GM23338 (cell line): ENCODE measurements at regions not wholly inside any gene's neighbourhood (a gene's known extent, or its start where the extent isn't known, plus 50 kb on each side); places are given as distances from the start of the nearest gene placed in this dataset.

Experiments used
- ATAC-seq: fragments of 200-7000 bp; cut with Tn5 transposase; 3 replicates; pipeline ENCODE4 v1.9.1; 2020
- DNase-seq: peaks from one replicate; pipeline ENCODE4 v3.0.0-alpha.2; 2015; ENCODE audit warnings: low spot score
- H2AFZ ChIP-seq: fragments of 200-600 bp; sonication (generic); 2 replicates; pipeline ENCODE4 v1.8.0; 2016; ENCODE audit warnings: antibody characterized with exemption, mild to moderate bottlenecking, moderate library complexity
- H3F3A ChIP-seq: fragments of 200-600 bp; sonication (generic); replicated peaks from 2 replicates; pipeline ENCODE4 v1.8.0; 2017; ENCODE audit warnings: antibody characterized with exemption, mixed run types, low read depth
- H3K27ac ChIP-seq: fragments of 200-600 bp; sonication (generic); 2 replicates; pipeline ENCODE4 v1.6.1; 2016; ENCODE audit warnings: low read depth
- H3K27me3 ChIP-seq: fragments of 200-600 bp; sonication (generic); 2 replicates; pipeline ENCODE4 v1.8.0; 2016; ENCODE audit warnings: mild to moderate bottlenecking, mixed run types, moderate library complexity; ENCODE audit not compliant: insufficient read depth
- H3K36me3 ChIP-seq: fragments of 200-600 bp; sonication (generic); 2 replicates; pipeline ENCODE4 v1.8.0; 2016; ENCODE audit warnings: mild to moderate bottlenecking; ENCODE audit not compliant: insufficient read depth
- H3K4me1 ChIP-seq: fragments of 200-600 bp; sonication (generic); 2 replicates; pipeline ENCODE4 v1.8.0; 2016; ENCODE audit warnings: mild to moderate bottlenecking, moderate library complexity; ENCODE audit not compliant: insufficient read depth
- H3K4me2 ChIP-seq: fragments of 200-600 bp; sonication (generic); 2 replicates; pipeline ENCODE4 v1.7.1; 2017; ENCODE audit warnings: mixed run types
- H3K4me3 ChIP-seq: fragments of 200-600 bp; sonication (generic); 2 replicates; pipeline ENCODE4 v1.6.1; 2016; ENCODE audit warnings: mixed run types
- H3K79me2 ChIP-seq: fragments of 200-600 bp; sonication (generic); replicated peaks from 2 replicates; pipeline ENCODE4 v1.8.0; 2017; ENCODE audit warnings: mild to moderate bottlenecking; ENCODE audit not compliant: insufficient read depth
- H3K9me2 ChIP-seq: fragments of 200-600 bp; sonication (generic); 2 replicates; pipeline ENCODE4 v1.8.0; 2017; ENCODE audit not compliant: insufficient read depth
- H4K20me1 ChIP-seq: fragments of 200-600 bp; sonication (generic); replicated peaks from 2 replicates; pipeline ENCODE4 v1.8.0; 2017; ENCODE audit warnings: mild to moderate bottlenecking; ENCODE audit not compliant: insufficient read depth
- H3K27ac Mint-ChIP-seq: 2 replicates; pipeline ENCODE4 v1.8.0; 2020; ENCODE audit warnings: inconsistent platforms, mild to moderate bottlenecking, moderate library complexity, mixed read lengths
- H3K27me3 Mint-ChIP-seq: 3 replicates; pipeline ENCODE4 v1.8.0; 2022; ENCODE audit warnings: low read depth, mild to moderate bottlenecking, moderate library complexity, mixed read lengths, inconsistent platforms; ENCODE audit not compliant: insufficient read depth, poor library complexity
- H3K36me3 Mint-ChIP-seq: 3 replicates; pipeline ENCODE4 v1.8.0; 2021; ENCODE audit warnings: low read depth, mild to moderate bottlenecking, inconsistent platforms, moderate library complexity, mixed read lengths
- H3K4me1 Mint-ChIP-seq: 3 replicates; pipeline ENCODE4 v1.8.0; 2020; ENCODE audit warnings: mild to moderate bottlenecking, inconsistent platforms, mixed read lengths
- H3K4me3 Mint-ChIP-seq: 3 replicates; pipeline ENCODE4 v1.8.0; 2021; ENCODE audit warnings: moderate library complexity, mild to moderate bottlenecking, inconsistent platforms, mixed read lengths
- H3K9me3 Mint-ChIP-seq: 3 replicates; pipeline ENCODE4 v1.8.0; 2020; ENCODE audit warnings: moderate library complexity, mild to moderate bottlenecking, inconsistent platforms, mixed read lengths
- CREB1 ChIP-seq: fragments of 250-450 bp; sonication (Bioruptor Pico); IDR thresholded peaks from 2 replicates; pipeline ENCODE4 v1.5.0; 2020; ENCODE audit warnings: low read depth, mild to moderate bottlenecking, moderate library complexity
- CTCF ChIP-seq, 2 experiments: fragments of 200-600 bp in 1 of 2; sonication (generic) in 1 of 2; conservative IDR thresholded peaks; 2 replicates each; pipeline versions ENCODE4 v1.5.1 to v1.6.1; 2016 to 2017; ENCODE audit warnings: antibody characterized with exemption in 2 of 2, low read depth in 2 of 2, mild to moderate bottlenecking in 2 of 2, moderate library complexity in 1 of 2
- ETS1 ChIP-seq: IDR thresholded peaks from 2 replicates; pipeline ENCODE4 v1.6.1; 2016; ENCODE audit warnings: antibody characterized with exemption
- EZH2 ChIP-seq: fragments of 200-600 bp; sonication (generic); IDR thresholded peaks from one replicate; pipeline ENCODE4 v1.8.0; 2017; ENCODE audit warnings: antibody characterized with exemption, mild to moderate bottlenecking, low read depth; ENCODE audit not compliant: unreplicated experiment
- EZH2phosphoT487 ChIP-seq: fragments of 200-600 bp; sonication (generic); IDR thresholded peaks from one replicate; pipeline ENCODE4 v1.8.1; 2018; ENCODE audit warnings: antibody characterized with exemption; ENCODE audit not compliant: unreplicated experiment
- JUNB ChIP-seq: IDR thresholded peaks from one replicate; pipeline ENCODE4 v1.6.1; 2016; ENCODE audit warnings: antibody characterized with exemption; ENCODE audit not compliant: unreplicated experiment
- NANOG ChIP-seq: IDR thresholded peaks from 2 replicates; pipeline ENCODE4 v1.6.1; 2016; ENCODE audit warnings: antibody characterized with exemption, borderline replicate concordance
- POLR2AphosphoS5 ChIP-seq: IDR thresholded peaks from 2 replicates; pipeline ENCODE4 v1.6.1; 2016; ENCODE audit warnings: antibody characterized with exemption, low read depth
- REST ChIP-seq: IDR thresholded peaks from one replicate; pipeline ENCODE4 v1.6.1; 2018; ENCODE audit warnings: antibody characterized with exemption; ENCODE audit not compliant: unreplicated experiment
- STAT1 ChIP-seq: IDR thresholded peaks from one replicate; pipeline ENCODE4 v1.6.1; 2016; ENCODE audit warnings: antibody characterized with exemption; ENCODE audit not compliant: unreplicated experiment
- ZNF114 ChIP-seq: fragments of 250-450 bp; sonication (Bioruptor Pico); IDR thresholded peaks from 2 replicates; pipeline ENCODE4 v1.5.0; 2020; ENCODE audit warnings: mild to moderate bottlenecking, moderate library complexity
- TF ChIP-seq, protein P1 (sequence below): fragments of 250-450 bp; sonication (Bioruptor Pico); IDR thresholded peaks from 2 replicates; pipeline ENCODE4 v1.5.0; 2020; ENCODE audit warnings: mild to moderate bottlenecking, moderate library complexity

- TF ChIP-seq, protein P1, sequence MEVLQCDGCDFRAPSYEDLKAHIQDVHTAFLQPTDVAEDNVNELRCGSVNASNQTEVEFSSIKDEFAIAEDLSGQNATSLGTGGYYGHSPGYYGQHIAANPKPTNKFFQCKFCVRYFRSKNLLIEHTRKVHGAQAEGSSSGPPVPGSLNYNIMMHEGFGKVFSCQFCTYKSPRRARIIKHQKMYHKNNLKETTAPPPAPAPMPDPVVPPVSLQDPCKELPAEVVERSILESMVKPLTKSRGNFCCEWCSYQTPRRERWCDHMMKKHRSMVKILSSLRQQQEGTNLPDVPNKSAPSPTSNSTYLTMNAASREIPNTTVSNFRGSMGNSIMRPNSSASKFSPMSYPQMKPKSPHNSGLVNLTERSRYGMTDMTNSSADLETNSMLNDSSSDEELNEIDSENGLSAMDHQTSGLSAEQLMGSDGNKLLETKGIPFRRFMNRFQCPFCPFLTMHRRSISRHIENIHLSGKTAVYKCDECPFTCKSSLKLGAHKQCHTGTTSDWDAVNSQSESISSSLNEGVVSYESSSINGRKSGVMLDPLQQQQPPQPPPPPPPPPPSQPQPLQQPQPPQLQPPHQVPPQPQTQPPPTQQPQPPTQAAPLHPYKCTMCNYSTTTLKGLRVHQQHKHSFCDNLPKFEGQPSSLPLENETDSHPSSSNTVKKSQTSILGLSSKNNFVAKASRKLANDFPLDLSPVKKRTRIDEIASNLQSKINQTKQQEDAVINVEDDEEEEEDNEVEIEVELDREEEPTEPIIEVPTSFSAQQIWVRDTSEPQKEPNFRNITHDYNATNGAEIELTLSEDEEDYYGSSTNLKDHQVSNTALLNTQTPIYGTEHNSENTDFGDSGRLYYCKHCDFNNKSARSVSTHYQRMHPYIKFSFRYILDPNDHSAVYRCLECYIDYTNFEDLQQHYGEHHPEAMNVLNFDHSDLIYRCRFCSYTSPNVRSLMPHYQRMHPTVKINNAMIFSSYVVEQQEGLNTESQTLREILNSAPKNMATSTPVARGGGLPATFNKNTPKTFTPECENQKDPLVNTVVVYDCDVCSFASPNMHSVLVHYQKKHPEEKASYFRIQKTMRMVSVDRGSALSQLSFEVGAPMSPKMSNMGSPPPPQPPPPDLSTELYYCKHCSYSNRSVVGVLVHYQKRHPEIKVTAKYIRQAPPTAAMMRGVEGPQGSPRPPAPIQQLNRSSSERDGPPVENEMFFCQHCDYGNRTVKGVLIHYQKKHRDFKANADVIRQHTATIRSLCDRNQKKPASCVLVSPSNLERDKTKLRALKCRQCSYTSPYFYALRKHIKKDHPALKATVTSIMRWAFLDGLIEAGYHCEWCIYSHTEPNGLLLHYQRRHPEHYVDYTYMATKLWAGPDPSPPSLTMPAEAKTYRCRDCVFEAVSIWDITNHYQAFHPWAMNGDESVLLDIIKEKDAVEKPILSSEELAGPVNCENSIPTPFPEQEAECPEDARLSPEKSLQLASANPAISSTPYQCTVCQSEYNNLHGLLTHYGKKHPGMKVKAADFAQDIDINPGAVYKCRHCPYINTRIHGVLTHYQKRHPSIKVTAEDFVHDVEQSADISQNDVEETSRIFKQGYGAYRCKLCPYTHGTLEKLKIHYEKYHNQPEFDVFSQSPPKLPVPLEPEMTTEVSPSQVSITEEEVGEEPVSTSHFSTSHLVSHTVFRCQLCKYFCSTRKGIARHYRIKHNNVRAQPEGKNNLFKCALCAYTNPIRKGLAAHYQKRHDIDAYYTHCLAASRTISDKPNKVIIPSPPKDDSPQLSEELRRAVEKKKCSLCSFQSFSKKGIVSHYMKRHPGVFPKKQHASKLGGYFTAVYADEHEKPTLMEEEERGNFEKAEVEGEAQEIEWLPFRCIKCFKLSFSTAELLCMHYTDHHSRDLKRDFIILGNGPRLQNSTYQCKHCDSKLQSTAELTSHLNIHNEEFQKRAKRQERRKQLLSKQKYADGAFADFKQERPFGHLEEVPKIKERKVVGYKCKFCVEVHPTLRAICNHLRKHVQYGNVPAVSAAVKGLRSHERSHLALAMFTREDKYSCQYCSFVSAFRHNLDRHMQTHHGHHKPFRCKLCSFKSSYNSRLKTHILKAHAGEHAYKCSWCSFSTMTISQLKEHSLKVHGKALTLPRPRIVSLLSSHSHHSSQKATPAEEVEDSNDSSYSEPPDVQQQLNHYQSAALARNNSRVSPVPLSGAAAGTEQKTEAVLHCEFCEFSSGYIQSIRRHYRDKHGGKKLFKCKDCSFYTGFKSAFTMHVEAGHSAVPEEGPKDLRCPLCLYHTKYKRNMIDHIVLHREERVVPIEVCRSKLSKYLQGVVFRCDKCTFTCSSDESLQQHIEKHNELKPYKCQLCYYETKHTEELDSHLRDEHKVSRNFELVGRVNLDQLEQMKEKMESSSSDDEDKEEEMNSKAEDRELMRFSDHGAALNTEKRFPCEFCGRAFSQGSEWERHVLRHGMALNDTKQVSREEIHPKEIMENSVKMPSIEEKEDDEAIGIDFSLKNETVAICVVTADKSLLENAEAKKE (CRISPR knock-in tag) = no peak
- TF ChIP-seq REST (no peak), STAT1 (no peak), EZH2phosphoT487 (no peak), NANOG (no peak), ZNF114 (CRISPR knock-in tag) (no peak), JUNB (no peak), ETS1 (no peak), EZH2 (no peak), CTCF (conservative IDR thresholded peaks at IDR 0.05; ENCODE audit: low read depth in 2 of 2) (no peak), CREB1 (CRISPR knock-in tag) (no peak), POLR2AphosphoS5 (no peak)
- DNase-seq = no peak
- Histone ChIP-seq H3F3A (no peaks in the 10 kb centered on the region), H2AFZ (no peak overlapping the region), H3K27ac (no peak overlapping the region), H3K4me3 (no peak overlapping the region), H3K27me3 (no peaks in the 10 kb centered on the region), H3K4me1 (no peaks in the 10 kb centered on the region), H3K36me3 (peaks cover 27% of the 10 kb centered on the region), H3K9me2 (no peaks in the 10 kb centered on the region), H3K4me2 (no peak overlapping the region), H4K20me1 (no peaks in the 10 kb centered on the region), H3K79me2 (no peaks in the 10 kb centered on the region)
- Mint-ChIP-seq H3K27me3 (peaks cover 8% of the 10 kb centered on the region), H3K4me3 (no peak overlapping the region), H3K9me3 (peaks cover 88% of the 10 kb centered on the region), H3K27ac (no peak overlapping the region), H3K4me1 (no peaks in the 10 kb centered on the region), H3K36me3 (peaks cover 47% of the 10 kb centered on the region)
- ATAC-seq = no peak
These were observed 264.2 kb downstream of the ALG10 start for GRCh38 chr12:34286483-34286882.
